ENCODE measurements at regions not wholly inside any gene's neighbourhood (a gene's known extent, or its start where the extent isn't known, plus 50 kb on each side); places are given as distances from the start of the nearest gene placed in this dataset.

- DNase-seq = no peak
Observed at GRCh38 chr1:4303303-4303702, 351.1 kb upstream of the AJAP1 start.

- no peak for DNase-seq
Observed at GRCh38 chr1:4305526-4306301, 348.7 kb upstream of the AJAP1 start.

GRCh38 chr1:4306559-4307467 is 347.6 kb upstream of the AJAP1 start:
- no peak for DNase-seq

- DNase-seq = no peak
Observed at GRCh38 chr1:4307468-4307845, 347.0 kb upstream of the AJAP1 start.

- DNase-seq = no peak
Observed at GRCh38 chr1:4307911-4308545, 346.4 kb upstream of the AJAP1 start.

- DNase-seq = no peak
Observed at GRCh38 chr1:4308806-4309205, 345.6 kb upstream of the AJAP1 start.

- DNase-seq = no peak
Observed at GRCh38 chr1:4309676-4310320, 344.6 kb upstream of the AJAP1 start.

GRCh38 chr1:4310396-4310923 is 343.9 kb upstream of the AJAP1 start:
- DNase-seq = no peak

- DNase-seq = no peak
Observed at GRCh38 chr1:4312024-4312423, 342.4 kb upstream of the AJAP1 start.

- no peak for DNase-seq
Observed at GRCh38 chr1:4315202-4315601, 339.2 kb upstream of the AJAP1 start.

- no peak for DNase-seq
Observed at GRCh38 chr1:4317207-4317606, 337.2 kb upstream of the AJAP1 start.

GRCh38 chr1:4318720-4319119 is 335.7 kb upstream of the AJAP1 start:
- no peak for DNase-seq

GRCh38 chr1:4319496-4319895 is 334.9 kb upstream of the AJAP1 start:
- no peak for DNase-seq

- DNase-seq = no peak
Observed at GRCh38 chr1:4322881-4323280, 331.5 kb upstream of the AJAP1 start.

- DNase-seq = no peak
Observed at GRCh38 chr1:4323309-4323708, 331.1 kb upstream of the AJAP1 start.

GRCh38 chr1:4324525-4324924 is 329.9 kb upstream of the AJAP1 start:
- no peak for DNase-seq

GRCh38 chr1:4327142-4327541 is 327.3 kb upstream of the AJAP1 start:
- DNase-seq = no peak

GRCh38 chr1:4328402-4329071 is 325.9 kb upstream of the AJAP1 start:
- no peak for DNase-seq

GRCh38 chr1:4330805-4331766 is 323.3 kb upstream of the AJAP1 start:
- DNase-seq = no peak

GRCh38 chr1:4331767-4332163 is 322.6 kb upstream of the AJAP1 start:
- no peak for DNase-seq

- DNase-seq = no peak
Observed at GRCh38 chr1:4336507-4336906, 317.9 kb upstream of the AJAP1 start.

Data from activated gamma-delta T cell treated with Interleukin-2 at 50 U/mL for 16 hours (primary cell).